HEK293 (cell line): ENCODE measurements at regions not wholly inside any gene's neighbourhood (a gene's known extent, or its start where the extent isn't known, plus 50 kb on each side); places are given as distances from the start of the nearest gene placed in this dataset.

Experiments
- CTCF ChIA-PET: fragments of 350-600 bp; formaldehyde crosslinking; extraction: SDS; loops from one replicate; lab custom pipeline; 2021; ENCODE audit warnings: antibody characterized with exemption; lab: Yijun Ruan, JAX
- POLR2A ChIA-PET: fragments of 300-600 bp; formaldehyde crosslinking; extraction: SDS; loops from one replicate; lab custom pipeline; 2020; ENCODE audit warnings: antibody characterized with exemption, inconsistent platforms; lab: Yijun Ruan, JAX
- H3K27ac ChIP-seq: fragments of 200-500 bp; sonication (Bioruptor generic); 2 replicates; pipeline ENCODE4 v1.5.1; 2014; ENCODE audit warnings: low read depth, low read length, control low read depth, inconsistent platforms; ENCODE audit errors: extremely low read depth
- H3K36me3 ChIP-seq, 2 experiments: fragments of 200-500 bp in 1 of 2; sonication (Bioruptor generic) in 1 of 2; 1 replicate in 1 of 2; 2 replicates in 1 of 2; pipeline ENCODE4 v1.5.1; 2014 to 2017; ENCODE audit warnings: inconsistent platforms in 2 of 2, low read length in 2 of 2; ENCODE audit not compliant: control insufficient read depth in 2 of 2, insufficient read depth in 1 of 2
- H3K4me1 ChIP-seq: fragments of 200-500 bp; sonication (Bioruptor generic); 2 replicates; pipeline ENCODE4 v1.5.1; 2014; ENCODE audit warnings: mild to moderate bottlenecking, low read length, inconsistent platforms; ENCODE audit not compliant: control insufficient read depth, insufficient read depth
- H3K4me3 ChIP-seq: 2 replicates; pipeline ENCODE4 v1.5.1; 2011; ENCODE audit warnings: low read depth, mild to moderate bottlenecking, control low read depth, low read length, moderate library complexity
- H3K9me3 ChIP-seq: fragments of 200-500 bp; sonication (Bioruptor generic); 2 replicates; pipeline ENCODE4 v1.5.1; 2014; ENCODE audit warnings: low read depth, low read length, inconsistent platforms; ENCODE audit not compliant: control insufficient read depth, insufficient read depth
- AEBP2 ChIP-seq: fragments of 450-650 bp; formaldehyde crosslinking; IDR thresholded peaks from 2 replicates; pipeline ENCODE4 v1.5.1; 2016; ENCODE audit warnings: missing biosample characterization, missing genetic modification characterization, borderline replicate concordance
- GFI1B ChIP-seq: fragments of 450-650 bp; formaldehyde crosslinking; IDR thresholded peaks from 2 replicates; pipeline ENCODE4 v1.5.1; 2016; ENCODE audit warnings: missing biosample characterization, missing genetic modification characterization
- GLI4 ChIP-seq: fragments of 450-650 bp; formaldehyde crosslinking; IDR thresholded peaks from 2 replicates; pipeline ENCODE4 v1.5.1; 2016; ENCODE audit warnings: missing biosample characterization, missing genetic modification characterization
- HOXC10 ChIP-seq: sonication (generic); formaldehyde crosslinking; IDR thresholded peaks from 2 replicates; pipeline ENCODE4 v1.8.1; 2023; ENCODE audit warnings: mild to moderate bottlenecking, missing genetic modification reagents
- OVOL3 ChIP-seq: fragments of 450-650 bp; formaldehyde crosslinking; IDR thresholded peaks from 2 replicates; pipeline ENCODE4 v1.5.1; 2016; ENCODE audit warnings: missing biosample characterization, missing genetic modification characterization
- SCRT2 ChIP-seq: fragments of 450-650 bp; formaldehyde crosslinking; IDR thresholded peaks from 2 replicates; pipeline ENCODE4 v1.5.1; 2016; ENCODE audit warnings: missing biosample characterization, missing genetic modification characterization
- ZBTB17 ChIP-seq: fragments of 450-650 bp; formaldehyde crosslinking; IDR thresholded peaks from 2 replicates; pipeline ENCODE4 v1.5.1; 2016; ENCODE audit warnings: missing biosample characterization, missing genetic modification characterization
- ZBTB48 ChIP-seq: fragments of 450-650 bp; formaldehyde crosslinking; IDR thresholded peaks from 2 replicates; pipeline ENCODE4 v1.5.1; 2016; ENCODE audit warnings: missing biosample characterization, missing genetic modification characterization
- ZFP69B ChIP-seq: fragments of 450-650 bp; formaldehyde crosslinking; IDR thresholded peaks from 2 replicates; pipeline ENCODE4 v1.5.1; 2016; ENCODE audit warnings: missing biosample characterization, missing genetic modification characterization
- ZIC2 ChIP-seq: fragments of 450-650 bp; formaldehyde crosslinking; IDR thresholded peaks from 2 replicates; pipeline ENCODE4 v1.5.1; 2016; ENCODE audit warnings: missing biosample characterization, missing genetic modification characterization
- ZNF114 ChIP-seq: fragments of 450-650 bp; formaldehyde crosslinking; IDR thresholded peaks from 2 replicates; pipeline ENCODE4 v1.5.0; 2017; ENCODE audit warnings: missing biosample characterization, missing genetic modification characterization
- ZNF292 ChIP-seq: fragments of 450-650 bp; formaldehyde crosslinking; IDR thresholded peaks from 2 replicates; pipeline ENCODE4 v1.5.1; 2016; ENCODE audit warnings: low read depth, missing biosample characterization, missing genetic modification characterization, borderline replicate concordance
- ZNF510 ChIP-seq: fragments of 450-650 bp; formaldehyde crosslinking; IDR thresholded peaks from 2 replicates; pipeline ENCODE4 v1.5.1; 2018; ENCODE audit warnings: mild to moderate bottlenecking, missing genetic modification characterization, missing biosample characterization; ENCODE audit not compliant: insufficient replicate concordance
- ZNF600 ChIP-seq: fragments of 450-650 bp; formaldehyde crosslinking; IDR thresholded peaks from 2 replicates; pipeline ENCODE4 v1.5.1; 2016; ENCODE audit warnings: missing biosample characterization, missing genetic modification characterization
- ZNF692 ChIP-seq: fragments of 450-650 bp; formaldehyde crosslinking; IDR thresholded peaks from 2 replicates; pipeline ENCODE4 v1.5.1; 2016; ENCODE audit warnings: missing biosample characterization, missing genetic modification characterization
- TF ChIP-seq, protein P1 (sequence below): fragments of 450-650 bp; formaldehyde crosslinking; IDR thresholded peaks from 2 replicates; pipeline ENCODE4 v1.5.1; 2016; ENCODE audit warnings: missing biosample characterization, missing genetic modification characterization
- TF ChIP-seq, protein P2 (sequence below): fragments of 450-650 bp; formaldehyde crosslinking; optimal IDR thresholded peaks from 2 replicates; pipeline ENCODE3; 2016; ENCODE audit warnings: missing biosample characterization, mild to moderate bottlenecking, missing genetic modification characterization

GRCh38 chr1:168469690-168470089 lies 74.1 kb downstream of the XCL2 start (continued):
- peak; percentile 54 for TF ChIP-seq ZBTB17
- TF ChIP-seq ZNF510 (tag by site-specific recombination) = no peak
- TF ChIP-seq ZNF292 = no peak
- TF ChIP-seq ZIC2 (tag by site-specific recombination) = no peak
- no peak for TF ChIP-seq GLI4 (tag by site-specific recombination)
- TF ChIP-seq HOXC10 = no peak
- TF ChIP-seq, protein P1, sequence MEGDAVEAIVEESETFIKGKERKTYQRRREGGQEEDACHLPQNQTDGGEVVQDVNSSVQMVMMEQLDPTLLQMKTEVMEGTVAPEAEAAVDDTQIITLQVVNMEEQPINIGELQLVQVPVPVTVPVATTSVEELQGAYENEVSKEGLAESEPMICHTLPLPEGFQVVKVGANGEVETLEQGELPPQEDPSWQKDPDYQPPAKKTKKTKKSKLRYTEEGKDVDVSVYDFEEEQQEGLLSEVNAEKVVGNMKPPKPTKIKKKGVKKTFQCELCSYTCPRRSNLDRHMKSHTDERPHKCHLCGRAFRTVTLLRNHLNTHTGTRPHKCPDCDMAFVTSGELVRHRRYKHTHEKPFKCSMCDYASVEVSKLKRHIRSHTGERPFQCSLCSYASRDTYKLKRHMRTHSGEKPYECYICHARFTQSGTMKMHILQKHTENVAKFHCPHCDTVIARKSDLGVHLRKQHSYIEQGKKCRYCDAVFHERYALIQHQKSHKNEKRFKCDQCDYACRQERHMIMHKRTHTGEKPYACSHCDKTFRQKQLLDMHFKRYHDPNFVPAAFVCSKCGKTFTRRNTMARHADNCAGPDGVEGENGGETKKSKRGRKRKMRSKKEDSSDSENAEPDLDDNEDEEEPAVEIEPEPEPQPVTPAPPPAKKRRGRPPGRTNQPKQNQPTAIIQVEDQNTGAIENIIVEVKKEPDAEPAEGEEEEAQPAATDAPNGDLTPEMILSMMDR = no peak
- TF ChIP-seq, all 188 proteins: peak for 26

GRCh38 chr1:168468822-168469221 lies 75.0 kb downstream of the XCL2 start:
- ChIA-PET POLR2A (no interaction called here), CTCF (interaction anchor here (0.5 to 2.2 kb wide), 4 partner anchors 29 to 126 kb away, joined by 3 to 9 read pairs (median 4); no protein-coding TSS in a partner anchor)
- Histone ChIP-seq H3K4me3 (no peak overlapping the region), H3K27ac (no peak overlapping the region), H3K36me3 (no peaks in the 10 kb centered on the region), H3K4me1 (peaks cover 16% of the 10 kb centered on the region), H3K9me3 (no peaks in the 10 kb centered on the region)
- TF ChIP-seq SCRT2 (tag by site-specific recombination) (no peak), ZNF692 (no peak), GFI1B (tag by site-specific recombination) (no peak), OVOL3 (tag by site-specific recombination) (no peak), ZFP69B (tag by site-specific recombination) (no peak), ZNF600 (tag by site-specific recombination) (no peak), AEBP2 (tag by site-specific recombination) (no peak), ZBTB48 (no peak), ZNF114 (tag by site-specific recombination) (no peak)
- TF ChIP-seq, protein P1 = no peak
- TF ChIP-seq, protein P2, sequence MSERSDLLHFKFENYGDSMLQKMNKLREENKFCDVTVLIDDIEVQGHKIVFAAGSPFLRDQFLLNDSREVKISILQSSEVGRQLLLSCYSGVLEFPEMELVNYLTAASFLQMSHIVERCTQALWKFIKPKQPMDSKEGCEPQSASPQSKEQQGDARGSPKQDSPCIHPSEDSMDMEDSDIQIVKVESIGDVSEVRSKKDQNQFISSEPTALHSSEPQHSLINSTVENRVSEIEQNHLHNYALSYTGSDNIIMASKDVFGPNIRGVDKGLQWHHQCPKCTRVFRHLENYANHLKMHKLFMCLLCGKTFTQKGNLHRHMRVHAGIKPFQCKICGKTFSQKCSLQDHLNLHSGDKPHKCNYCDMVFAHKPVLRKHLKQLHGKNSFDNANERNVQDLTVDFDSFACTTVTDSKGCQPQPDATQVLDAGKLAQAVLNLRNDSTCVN (tag by site-specific recombination) = no peak
